GM23338 (cell line): ENCODE measurements at regions not wholly inside any gene's neighbourhood (a gene's known extent, or its start where the extent isn't known, plus 50 kb on each side); places are given as distances from the start of the nearest gene placed in this dataset.

ENCODE experiments used
- ATAC-seq: fragments of 200-7000 bp; cut with Tn5 transposase; 3 replicates; pipeline ENCODE4 v1.9.1; 2020
- DNase-seq: peaks from one replicate; pipeline ENCODE4 v3.0.0-alpha.2; 2015; ENCODE audit warnings: low spot score
- H2AFZ ChIP-seq: fragments of 200-600 bp; sonication (generic); 2 replicates; pipeline ENCODE4 v1.8.0; 2016; ENCODE audit warnings: antibody characterized with exemption, mild to moderate bottlenecking, moderate library complexity
- H3F3A ChIP-seq: fragments of 200-600 bp; sonication (generic); replicated peaks from 2 replicates; pipeline ENCODE4 v1.8.0; 2017; ENCODE audit warnings: antibody characterized with exemption, mixed run types, low read depth
- H3K27ac ChIP-seq: fragments of 200-600 bp; sonication (generic); 2 replicates; pipeline ENCODE4 v1.6.1; 2016; ENCODE audit warnings: low read depth
- H3K27me3 ChIP-seq: fragments of 200-600 bp; sonication (generic); 2 replicates; pipeline ENCODE4 v1.8.0; 2016; ENCODE audit warnings: mild to moderate bottlenecking, mixed run types, moderate library complexity; ENCODE audit not compliant: insufficient read depth
- H3K36me3 ChIP-seq: fragments of 200-600 bp; sonication (generic); 2 replicates; pipeline ENCODE4 v1.8.0; 2016; ENCODE audit warnings: mild to moderate bottlenecking; ENCODE audit not compliant: insufficient read depth
- H3K4me1 ChIP-seq: fragments of 200-600 bp; sonication (generic); 2 replicates; pipeline ENCODE4 v1.8.0; 2016; ENCODE audit warnings: mild to moderate bottlenecking, moderate library complexity; ENCODE audit not compliant: insufficient read depth
- H3K4me2 ChIP-seq: fragments of 200-600 bp; sonication (generic); 2 replicates; pipeline ENCODE4 v1.7.1; 2017; ENCODE audit warnings: mixed run types
- H3K4me3 ChIP-seq: fragments of 200-600 bp; sonication (generic); 2 replicates; pipeline ENCODE4 v1.6.1; 2016; ENCODE audit warnings: mixed run types
- H3K79me2 ChIP-seq: fragments of 200-600 bp; sonication (generic); replicated peaks from 2 replicates; pipeline ENCODE4 v1.8.0; 2017; ENCODE audit warnings: mild to moderate bottlenecking; ENCODE audit not compliant: insufficient read depth
- H3K9me2 ChIP-seq: fragments of 200-600 bp; sonication (generic); 2 replicates; pipeline ENCODE4 v1.8.0; 2017; ENCODE audit not compliant: insufficient read depth
- H4K20me1 ChIP-seq: fragments of 200-600 bp; sonication (generic); replicated peaks from 2 replicates; pipeline ENCODE4 v1.8.0; 2017; ENCODE audit warnings: mild to moderate bottlenecking; ENCODE audit not compliant: insufficient read depth
- H3K27ac Mint-ChIP-seq: 2 replicates; pipeline ENCODE4 v1.8.0; 2020; ENCODE audit warnings: inconsistent platforms, mild to moderate bottlenecking, moderate library complexity, mixed read lengths
- H3K27me3 Mint-ChIP-seq: 3 replicates; pipeline ENCODE4 v1.8.0; 2022; ENCODE audit warnings: low read depth, mild to moderate bottlenecking, moderate library complexity, mixed read lengths, inconsistent platforms; ENCODE audit not compliant: insufficient read depth, poor library complexity
- H3K36me3 Mint-ChIP-seq: 3 replicates; pipeline ENCODE4 v1.8.0; 2021; ENCODE audit warnings: low read depth, mild to moderate bottlenecking, inconsistent platforms, moderate library complexity, mixed read lengths
- H3K4me1 Mint-ChIP-seq: 3 replicates; pipeline ENCODE4 v1.8.0; 2020; ENCODE audit warnings: mild to moderate bottlenecking, inconsistent platforms, mixed read lengths
- H3K4me3 Mint-ChIP-seq: 3 replicates; pipeline ENCODE4 v1.8.0; 2021; ENCODE audit warnings: moderate library complexity, mild to moderate bottlenecking, inconsistent platforms, mixed read lengths
- H3K9me3 Mint-ChIP-seq: 3 replicates; pipeline ENCODE4 v1.8.0; 2020; ENCODE audit warnings: moderate library complexity, mild to moderate bottlenecking, inconsistent platforms, mixed read lengths
- CREB1 ChIP-seq: fragments of 250-450 bp; sonication (Bioruptor Pico); IDR thresholded peaks from 2 replicates; pipeline ENCODE4 v1.5.0; 2020; ENCODE audit warnings: low read depth, mild to moderate bottlenecking, moderate library complexity
- CTCF ChIP-seq, 2 experiments: fragments of 200-600 bp in 1 of 2; sonication (generic) in 1 of 2; conservative IDR thresholded peaks; 2 replicates each; pipeline versions ENCODE4 v1.5.1 to v1.6.1; 2016 to 2017; ENCODE audit warnings: antibody characterized with exemption in 2 of 2, low read depth in 2 of 2, mild to moderate bottlenecking in 2 of 2, moderate library complexity in 1 of 2
- ETS1 ChIP-seq: IDR thresholded peaks from 2 replicates; pipeline ENCODE4 v1.6.1; 2016; ENCODE audit warnings: antibody characterized with exemption
- EZH2phosphoT487 ChIP-seq: fragments of 200-600 bp; sonication (generic); IDR thresholded peaks from one replicate; pipeline ENCODE4 v1.8.1; 2018; ENCODE audit warnings: antibody characterized with exemption; ENCODE audit not compliant: unreplicated experiment
- JUNB ChIP-seq: IDR thresholded peaks from one replicate; pipeline ENCODE4 v1.6.1; 2016; ENCODE audit warnings: antibody characterized with exemption; ENCODE audit not compliant: unreplicated experiment
- NANOG ChIP-seq: IDR thresholded peaks from 2 replicates; pipeline ENCODE4 v1.6.1; 2016; ENCODE audit warnings: antibody characterized with exemption, borderline replicate concordance
- POLR2AphosphoS5 ChIP-seq: IDR thresholded peaks from 2 replicates; pipeline ENCODE4 v1.6.1; 2016; ENCODE audit warnings: antibody characterized with exemption, low read depth
- ZNF331 ChIP-seq: fragments of 250-450 bp; sonication (Bioruptor Pico); IDR thresholded peaks from 2 replicates; pipeline ENCODE4 v1.5.0; 2020; ENCODE audit warnings: low read depth, mild to moderate bottlenecking, moderate library complexity

DNA sequence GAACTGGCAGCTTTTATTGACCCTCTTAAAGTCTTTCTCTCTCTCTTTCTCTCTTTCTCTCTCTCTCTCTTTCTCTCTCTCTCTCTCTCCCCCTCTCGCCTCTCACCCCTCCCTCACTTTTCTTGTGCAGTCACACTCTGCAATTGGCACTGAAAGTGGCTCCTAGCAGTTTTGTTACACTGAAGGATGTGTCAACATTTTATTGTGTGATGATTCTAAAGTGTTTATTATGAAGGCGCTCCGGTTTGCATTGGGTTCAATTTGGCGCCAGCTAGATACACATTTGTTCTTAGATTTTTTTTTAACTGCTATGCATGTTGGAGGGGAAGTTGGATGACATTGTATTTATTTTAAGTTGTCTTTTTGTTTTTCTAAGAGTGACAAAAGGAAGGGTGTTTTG, 64.0 kb upstream of the CHRM3 start:
- Histone ChIP-seq H3K4me2 (no peak overlapping the region), H2AFZ (no peak overlapping the region), H3K27ac (no peak overlapping the region), H3K79me2 (no peaks in the 10 kb centered on the region), H3K36me3 (no peaks in the 10 kb centered on the region), H3K27me3 (no peaks in the 10 kb centered on the region), H3K4me3 (no peak overlapping the region), H3F3A (no peaks in the 10 kb centered on the region), H3K9me2 (peaks cover 4% of the 10 kb centered on the region; the same call in 1 of the 2 replicates), H3K4me1 (no peaks in the 10 kb centered on the region), H4K20me1 (no peaks in the 10 kb centered on the region)
- no peak for TF ChIP-seq ETS1
- TF ChIP-seq CTCF (conservative IDR thresholded peaks at IDR 0.05; ENCODE audit: low read depth in 2 of 2): no peak
- TF ChIP-seq JUNB: no peak
- no peaks in the 10 kb centered on the region for H3K9me3 Mint-ChIP-seq
- ATAC-seq: no peak
- H3K27ac Mint-ChIP-seq: no peak overlapping the region
- no peaks in the 10 kb centered on the region for H3K36me3 Mint-ChIP-seq
- no peak for DNase-seq
- H3K27me3 Mint-ChIP-seq: no peaks in the 10 kb centered on the region
- peaks cover 10% of the 10 kb centered on the region; the same call in 2 of the 3 replicates for H3K4me1 Mint-ChIP-seq
- H3K4me3 Mint-ChIP-seq: no peak overlapping the region

- no peaks in the 10 kb centered on the region for H3K27me3 Mint-ChIP-seq
- no peak for ATAC-seq
- H3K27ac Mint-ChIP-seq: no peak overlapping the region
- DNase-seq: no peak
- H3K27ac ChIP-seq: no peak overlapping the region
- H3F3A ChIP-seq: no peaks in the 10 kb centered on the region
- H4K20me1 ChIP-seq: no peaks in the 10 kb centered on the region
- peaks cover 10% of the 10 kb centered on the region; the same call in 2 of the 3 replicates for H3K4me1 Mint-ChIP-seq
- no peaks in the 10 kb centered on the region for H3K36me3 ChIP-seq
- TF ChIP-seq CREB1: no peak
- TF ChIP-seq ETS1: no peak
- no peak for TF ChIP-seq JUNB
- TF ChIP-seq POLR2AphosphoS5: no peak
- TF ChIP-seq NANOG: no peak
- no peak for TF ChIP-seq ZNF331 (CRISPR knock-in tag)
- no peak for TF ChIP-seq EZH2phosphoT487
- no peaks in the 10 kb centered on the region for H3K79me2 ChIP-seq
- H3K4me3 ChIP-seq: no peak overlapping the region
- no peaks in the 10 kb centered on the region for H3K4me1 ChIP-seq
- no peak overlapping the region for H3K4me2 ChIP-seq
- H3K9me3 Mint-ChIP-seq: no peaks in the 10 kb centered on the region
- H3K9me2 ChIP-seq: peaks cover 4% of the 10 kb centered on the region; the same call in 1 of the 2 replicates
- H3K36me3 Mint-ChIP-seq: no peaks in the 10 kb centered on the region
- no peaks in the 10 kb centered on the region for H3K27me3 ChIP-seq
- H2AFZ ChIP-seq: no peak overlapping the region
- H3K4me3 Mint-ChIP-seq: no peak overlapping the region
Measured at GRCh38 chr1:239321877-239322276, 64.5 kb upstream of the CHRM3 start.
